ENCODE measurements at regions not wholly inside any gene's neighbourhood (a gene's known extent, or its start where the extent isn't known, plus 50 kb on each side); places are given as distances from the start of the nearest gene placed in this dataset.

DNA sequence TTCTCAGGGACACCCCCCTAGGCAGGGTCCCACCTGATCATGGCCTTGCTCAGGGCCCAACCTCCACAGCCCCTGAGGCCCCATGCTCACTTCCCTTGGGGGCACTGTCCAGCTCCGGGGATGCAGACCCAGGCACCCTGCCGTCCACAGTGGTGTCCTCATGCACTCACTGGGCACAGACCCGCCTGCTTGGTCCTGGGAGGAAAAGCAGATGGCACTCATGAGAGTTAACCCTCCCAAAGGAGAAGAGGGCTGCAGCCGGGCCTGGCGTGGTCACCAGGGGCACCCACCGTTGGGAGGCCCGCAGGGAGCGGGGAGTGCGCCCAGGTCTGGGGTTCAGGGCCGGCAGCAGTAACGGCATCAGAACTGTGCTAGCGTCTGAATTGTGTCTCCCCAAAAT lies 1270.9 kb downstream of the BRD1 start:
- Histone ChIP-seq H3K4me3 (ENCODE audit: low read length) (no peak overlapping the region), H3K9ac (ENCODE audit: low read depth, low read length) (no peak overlapping the region), H3K36me3 (ENCODE audit: insufficient read depth, low read depth, low read length) (no peaks in the 10 kb centered on the region), H3K4me1 (ENCODE audit: insufficient read depth, low read length) (peaks cover 4% of the 10 kb centered on the region; the same call in 1 of the 2 replicates), H3K9me3 (ENCODE audit: insufficient read depth, low read depth, low read length) (no peaks in the 10 kb centered on the region), H3K27me3 (ENCODE audit: insufficient read depth, low read length) (no peaks in the 10 kb centered on the region), H3K27ac (ENCODE audit: low read length) (no peak overlapping the region)

DNA sequence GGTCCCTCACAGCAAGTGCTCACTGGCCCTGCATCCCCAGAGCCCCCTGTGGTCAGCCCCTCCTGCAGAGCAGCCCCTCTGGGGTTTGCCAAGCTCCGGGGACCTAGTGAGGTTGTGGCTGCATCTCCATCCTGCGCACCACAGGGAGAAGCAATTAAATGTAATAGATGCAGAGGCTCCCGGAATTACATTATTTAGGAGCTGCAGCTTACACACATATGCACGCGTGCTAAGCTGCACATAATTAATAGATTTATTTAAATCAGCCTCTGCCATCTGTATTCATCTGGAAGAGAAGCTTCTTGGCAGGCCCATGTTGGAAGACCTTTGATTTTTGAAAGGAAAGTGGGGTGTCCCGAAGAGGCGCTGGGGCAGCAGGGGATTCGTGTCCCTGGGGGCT lies 1271.5 kb downstream of the BRD1 start:
- no peaks in the 10 kb centered on the region for H3K9me3 ChIP-seq (ENCODE audit: insufficient read depth, low read depth, low read length)
- H3K4me3 ChIP-seq (ENCODE audit: low read length): no peak overlapping the region
- H3K27ac ChIP-seq (ENCODE audit: low read length): no peak overlapping the region
- H3K36me3 ChIP-seq (ENCODE audit: insufficient read depth, low read depth, low read length): no peaks in the 10 kb centered on the region
- H3K4me1 ChIP-seq (ENCODE audit: insufficient read depth, low read length): peaks cover 4% of the 10 kb centered on the region; the same call in 1 of the 2 replicates
- H3K9ac ChIP-seq (ENCODE audit: low read depth, low read length): no peak overlapping the region
- H3K27me3 ChIP-seq (ENCODE audit: insufficient read depth, low read length): no peaks in the 10 kb centered on the region

DNA sequence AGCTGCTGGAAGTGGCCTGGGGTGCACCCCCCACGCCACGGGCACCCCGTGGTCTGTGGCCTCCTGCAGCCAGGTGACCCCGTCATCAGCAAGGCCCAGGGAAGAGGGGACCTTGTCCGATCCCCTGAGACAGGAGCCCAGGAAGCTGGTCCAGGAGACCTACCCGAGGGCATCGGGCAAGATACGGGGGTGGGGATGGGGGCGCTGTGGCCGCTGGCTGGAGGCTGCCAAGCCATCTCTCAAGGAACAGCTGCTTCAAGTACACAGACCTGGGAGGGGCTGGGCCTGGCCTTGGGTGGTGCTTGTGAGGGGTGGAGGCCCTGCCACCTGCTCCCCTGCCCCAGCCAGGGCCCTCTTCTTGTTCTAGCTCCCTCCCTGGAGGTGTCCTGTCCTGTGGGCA lies 1272.1 kb downstream of the BRD1 start:
- Histone ChIP-seq H3K27me3 (ENCODE audit: insufficient read depth, low read length) (no peaks in the 10 kb centered on the region), H3K4me3 (ENCODE audit: low read length) (no peak overlapping the region), H3K27ac (ENCODE audit: low read length) (no peak overlapping the region), H3K9me3 (ENCODE audit: insufficient read depth, low read depth, low read length) (no peaks in the 10 kb centered on the region), H3K36me3 (ENCODE audit: insufficient read depth, low read depth, low read length) (no peaks in the 10 kb centered on the region), H3K4me1 (ENCODE audit: insufficient read depth, low read length) (peaks cover 4% of the 10 kb centered on the region; the same call in 1 of the 2 replicates), H3K9ac (ENCODE audit: low read depth, low read length) (no peak overlapping the region)

DNA sequence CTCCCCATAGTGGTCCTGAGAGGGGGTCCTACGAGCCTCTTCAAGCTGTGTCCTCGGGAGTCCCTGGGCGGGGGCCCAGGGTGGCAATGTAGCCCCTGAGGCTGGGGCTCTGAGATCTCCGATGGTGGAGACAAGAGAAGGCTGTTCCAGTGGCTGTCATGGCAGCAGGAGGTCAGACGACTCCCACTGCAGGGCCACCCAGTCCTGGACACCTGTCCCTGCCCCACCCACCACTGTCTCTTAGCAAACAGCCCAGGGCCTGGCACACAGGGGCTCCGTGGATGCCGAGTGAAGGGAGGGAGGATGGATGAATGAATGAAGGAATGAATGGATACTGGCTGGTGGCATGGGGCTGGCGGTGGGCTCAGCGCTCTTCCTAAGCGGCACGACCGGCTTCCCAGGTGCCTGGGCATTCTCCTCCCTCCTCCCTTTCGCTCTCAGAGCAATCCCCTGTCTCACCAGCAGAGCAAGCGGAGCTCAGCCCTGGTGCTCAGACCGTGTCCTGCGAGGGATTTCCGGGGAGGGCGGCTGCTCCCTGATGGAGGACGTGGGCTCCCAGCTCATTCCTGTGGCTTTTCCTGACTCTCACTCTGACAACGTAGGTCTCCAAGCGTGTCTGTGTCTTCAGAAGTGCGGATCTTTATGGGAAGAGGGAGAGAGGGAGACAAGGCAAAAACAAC lies 1272.6 kb downstream of the BRD1 start:
- Histone ChIP-seq H3K27me3 (ENCODE audit: insufficient read depth, low read length) (no peaks in the 10 kb centered on the region), H3K27ac (ENCODE audit: low read length) (no peak overlapping the region), H3K9ac (ENCODE audit: low read depth, low read length) (no peak overlapping the region)

DNA sequence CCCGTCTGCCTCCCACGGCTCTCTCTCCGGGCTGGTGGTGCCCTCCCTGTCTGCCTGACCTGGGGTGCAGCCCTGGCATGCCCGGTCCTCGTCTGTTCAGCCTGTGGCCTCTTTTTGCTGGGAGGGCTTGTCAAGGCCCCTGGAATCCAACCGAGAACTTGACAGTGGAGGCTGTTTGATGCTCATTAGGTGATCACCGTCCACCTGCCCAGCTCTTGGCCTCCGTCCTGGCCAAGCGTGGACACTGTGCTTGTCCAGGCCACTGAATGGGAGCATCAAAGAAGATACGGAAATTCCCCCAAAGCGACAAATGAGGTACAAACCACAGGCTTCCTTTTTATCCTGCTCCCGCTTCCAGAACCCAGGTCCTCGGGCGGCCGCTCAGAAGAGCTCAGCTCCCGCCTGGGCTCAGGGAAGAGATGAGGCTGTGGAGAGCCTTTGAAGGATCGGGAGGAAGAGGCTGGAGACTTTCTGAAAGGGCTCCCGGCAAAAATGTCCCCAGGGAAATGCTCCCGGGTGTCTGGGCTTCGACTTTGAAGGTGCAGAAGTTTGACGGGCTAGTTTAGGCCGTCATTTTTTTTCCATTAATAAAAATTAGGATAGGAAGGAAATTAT lies 1273.9 kb downstream of the BRD1 start:
- H3K36me3 ChIP-seq (ENCODE audit: insufficient read depth, low read depth, low read length): no peaks in the 10 kb centered on the region
- H3K9me3 ChIP-seq (ENCODE audit: insufficient read depth, low read depth, low read length): no peaks in the 10 kb centered on the region
- H3K9ac ChIP-seq (ENCODE audit: low read depth, low read length): no peak overlapping the region
- peaks cover 4% of the 10 kb centered on the region; the same call in 1 of the 2 replicates for H3K4me1 ChIP-seq (ENCODE audit: insufficient read depth, low read length)
- H3K4me3 ChIP-seq (ENCODE audit: low read length): no peak overlapping the region
- no peaks in the 10 kb centered on the region for H3K27me3 ChIP-seq (ENCODE audit: insufficient read depth, low read length)
- no peak overlapping the region for H3K27ac ChIP-seq (ENCODE audit: low read length)

More for the DNA sequence above, 1272.6 kb downstream of the BRD1 start:
- no peak overlapping the region for H3K4me3 ChIP-seq (ENCODE audit: low read length)
- H3K4me1 ChIP-seq (ENCODE audit: insufficient read depth, low read length): peaks cover 4% of the 10 kb centered on the region; the same call in 1 of the 2 replicates
- H3K9me3 ChIP-seq (ENCODE audit: insufficient read depth, low read depth, low read length): no peaks in the 10 kb centered on the region
- no peaks in the 10 kb centered on the region for H3K36me3 ChIP-seq (ENCODE audit: insufficient read depth, low read depth, low read length)

DNA sequence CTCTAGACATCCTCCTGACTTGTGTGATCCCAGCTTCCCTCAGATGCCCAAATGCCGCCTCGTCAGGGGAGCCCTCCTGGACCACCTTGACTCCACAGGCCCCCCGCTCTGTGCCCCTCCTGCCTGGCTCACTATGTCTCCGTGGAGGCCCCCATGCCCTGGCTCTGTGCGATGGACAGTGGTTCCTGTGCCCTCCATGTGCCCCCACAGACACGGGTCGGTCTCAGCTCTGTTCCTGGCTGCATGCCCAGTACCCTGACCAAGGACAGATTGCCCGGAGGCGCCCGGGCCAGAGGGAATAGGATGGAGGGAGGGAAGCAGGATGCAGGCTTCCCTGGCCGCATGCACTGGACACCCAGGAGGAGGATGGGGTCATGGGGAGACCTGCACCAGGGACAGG lies 1274.6 kb downstream of the BRD1 start:
- no peak overlapping the region for H3K4me3 ChIP-seq (ENCODE audit: low read length)
- no peak overlapping the region for H3K27ac ChIP-seq (ENCODE audit: low read length)
- H3K9ac ChIP-seq (ENCODE audit: low read depth, low read length): no peak overlapping the region
- H3K27me3 ChIP-seq (ENCODE audit: insufficient read depth, low read length): no peaks in the 10 kb centered on the region
- H3K9me3 ChIP-seq (ENCODE audit: insufficient read depth, low read depth, low read length): no peaks in the 10 kb centered on the region
- no peaks in the 10 kb centered on the region for H3K36me3 ChIP-seq (ENCODE audit: insufficient read depth, low read depth, low read length)
- H3K4me1 ChIP-seq (ENCODE audit: insufficient read depth, low read length): peaks cover 4% of the 10 kb centered on the region; the same call in 1 of the 2 replicates

DNA sequence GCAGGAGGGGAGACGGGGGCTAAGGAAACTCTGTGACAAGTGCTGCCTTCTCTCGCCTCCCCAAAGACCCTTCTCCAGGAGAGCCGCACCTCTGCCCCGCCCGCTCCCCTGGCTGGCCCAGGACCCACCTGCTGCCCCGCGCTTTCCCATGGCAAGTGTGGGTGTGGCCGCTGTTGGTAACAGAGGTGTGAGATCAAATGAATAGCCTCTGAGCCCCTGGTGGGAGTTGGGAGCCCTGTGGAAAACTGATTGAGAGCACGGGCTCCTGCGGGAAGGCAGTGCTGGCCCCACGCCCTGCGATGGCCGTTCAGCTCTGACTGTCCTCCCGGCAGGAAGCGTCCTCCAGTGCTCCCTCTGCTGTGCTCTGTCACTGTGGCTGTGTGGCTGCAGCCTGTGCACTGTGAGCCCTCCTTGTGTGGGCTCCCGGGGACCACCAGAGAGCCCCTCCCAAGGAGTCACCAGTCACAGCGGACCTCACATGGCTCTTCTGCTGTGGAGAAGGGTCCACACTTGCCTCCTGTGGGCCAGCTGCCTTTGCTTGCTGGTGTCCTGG lies 1275.9 kb downstream of the BRD1 start:
- no peaks in the 10 kb centered on the region for H3K36me3 ChIP-seq (ENCODE audit: insufficient read depth, low read depth, low read length)
- H3K9me3 ChIP-seq (ENCODE audit: insufficient read depth, low read depth, low read length): no peaks in the 10 kb centered on the region
- no peak overlapping the region for H3K9ac ChIP-seq (ENCODE audit: low read depth, low read length)
- H3K4me1 ChIP-seq (ENCODE audit: insufficient read depth, low read length): peaks cover 4% of the 10 kb centered on the region; the same call in 1 of the 2 replicates
- H3K4me3 ChIP-seq (ENCODE audit: low read length): no peak overlapping the region
- H3K27me3 ChIP-seq (ENCODE audit: insufficient read depth, low read length): no peaks in the 10 kb centered on the region
- no peak overlapping the region for H3K27ac ChIP-seq (ENCODE audit: low read length)

DNA sequence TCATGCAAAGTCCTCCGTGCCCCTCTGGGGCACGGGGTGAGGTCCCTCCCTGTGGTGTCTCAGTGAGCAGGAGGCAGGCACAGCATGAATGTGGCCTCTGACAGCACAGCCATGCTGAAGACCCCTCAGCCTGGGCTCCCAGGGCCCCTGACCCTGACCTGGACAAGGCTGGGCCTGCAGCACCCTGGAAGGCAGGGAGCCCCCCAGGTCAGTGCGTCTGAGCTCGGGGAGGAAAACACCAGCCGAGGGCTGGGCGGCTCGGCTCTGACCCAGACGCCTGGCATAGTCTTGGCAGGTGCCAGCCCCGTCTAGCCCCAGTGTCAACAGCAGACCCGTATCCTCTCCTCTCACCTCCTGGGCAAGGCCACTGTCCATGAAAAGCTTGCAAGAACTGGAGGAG lies 1276.6 kb downstream of the BRD1 start:
- no peak overlapping the region for H3K4me3 ChIP-seq (ENCODE audit: low read length)
- no peaks in the 10 kb centered on the region for H3K36me3 ChIP-seq (ENCODE audit: insufficient read depth, low read depth, low read length)
- H3K27me3 ChIP-seq (ENCODE audit: insufficient read depth, low read length): no peaks in the 10 kb centered on the region
- H3K4me1 ChIP-seq (ENCODE audit: insufficient read depth, low read length): peaks cover 4% of the 10 kb centered on the region; the same call in 1 of the 2 replicates
- no peaks in the 10 kb centered on the region for H3K9me3 ChIP-seq (ENCODE audit: insufficient read depth, low read depth, low read length)
- no peak overlapping the region for H3K27ac ChIP-seq (ENCODE audit: low read length)
- H3K9ac ChIP-seq (ENCODE audit: low read depth, low read length): no peak overlapping the region

DNA sequence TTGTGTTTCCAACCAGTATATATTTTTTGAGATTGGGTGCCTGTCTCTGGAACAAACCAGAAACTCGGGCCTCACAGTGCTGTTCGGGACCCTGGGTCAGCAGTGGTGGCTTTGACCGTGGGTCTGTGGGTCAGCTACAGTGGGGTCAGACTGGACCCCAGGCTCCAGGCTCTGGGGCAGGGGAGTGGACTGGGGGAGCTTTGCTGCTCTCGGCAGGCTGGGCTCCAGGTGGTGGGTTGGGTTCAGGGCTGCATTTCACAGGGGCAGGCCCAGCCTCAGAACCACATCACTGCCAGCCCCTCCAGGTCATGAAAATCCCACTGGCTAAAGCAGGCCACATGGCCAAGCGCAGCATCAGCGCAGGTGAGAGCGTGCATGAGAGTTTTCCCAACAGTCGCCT lies 1279.3 kb downstream of the BRD1 start:
- H3K9me3 ChIP-seq (ENCODE audit: insufficient read depth, low read depth, low read length): no peaks in the 10 kb centered on the region
- H3K9ac ChIP-seq (ENCODE audit: low read depth, low read length): no peak overlapping the region
- no peaks in the 10 kb centered on the region for H3K4me1 ChIP-seq (ENCODE audit: insufficient read depth, low read length)
- H3K27me3 ChIP-seq (ENCODE audit: insufficient read depth, low read length): no peaks in the 10 kb centered on the region
- H3K36me3 ChIP-seq (ENCODE audit: insufficient read depth, low read depth, low read length): no peaks in the 10 kb centered on the region
- H3K27ac ChIP-seq (ENCODE audit: low read length): no peak overlapping the region
- no peak overlapping the region for H3K4me3 ChIP-seq (ENCODE audit: low read length)

DNA sequence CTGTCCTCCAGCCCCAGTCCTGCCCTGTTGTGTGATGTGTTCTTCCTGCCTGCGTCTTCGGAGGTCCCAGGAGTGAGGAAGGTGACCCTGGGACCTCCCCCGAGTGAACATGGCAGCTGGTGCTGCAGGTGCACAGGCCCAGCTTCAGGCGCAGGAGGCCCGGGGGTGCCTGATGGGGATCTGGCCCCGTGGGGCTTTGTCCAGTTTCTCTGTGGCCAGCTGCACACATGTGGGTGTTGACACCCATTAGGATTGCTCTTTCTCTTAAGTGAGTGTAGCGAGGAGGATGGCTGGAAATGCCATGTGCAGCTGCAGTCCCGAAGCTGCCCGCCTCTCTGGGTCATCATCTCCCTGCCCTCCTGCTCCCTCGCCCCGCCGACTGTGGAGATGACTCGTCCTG lies 1279.7 kb downstream of the BRD1 start:
- H3K27ac ChIP-seq (ENCODE audit: low read length): no peak overlapping the region
- H3K9ac ChIP-seq (ENCODE audit: low read depth, low read length): no peak overlapping the region
- H3K4me3 ChIP-seq (ENCODE audit: low read length): no peak overlapping the region
- H3K4me1 ChIP-seq (ENCODE audit: insufficient read depth, low read length): no peaks in the 10 kb centered on the region
- H3K27me3 ChIP-seq (ENCODE audit: insufficient read depth, low read length): no peaks in the 10 kb centered on the region
- no peaks in the 10 kb centered on the region for H3K9me3 ChIP-seq (ENCODE audit: insufficient read depth, low read depth, low read length)
- no peaks in the 10 kb centered on the region for H3K36me3 ChIP-seq (ENCODE audit: insufficient read depth, low read depth, low read length)

DNA sequence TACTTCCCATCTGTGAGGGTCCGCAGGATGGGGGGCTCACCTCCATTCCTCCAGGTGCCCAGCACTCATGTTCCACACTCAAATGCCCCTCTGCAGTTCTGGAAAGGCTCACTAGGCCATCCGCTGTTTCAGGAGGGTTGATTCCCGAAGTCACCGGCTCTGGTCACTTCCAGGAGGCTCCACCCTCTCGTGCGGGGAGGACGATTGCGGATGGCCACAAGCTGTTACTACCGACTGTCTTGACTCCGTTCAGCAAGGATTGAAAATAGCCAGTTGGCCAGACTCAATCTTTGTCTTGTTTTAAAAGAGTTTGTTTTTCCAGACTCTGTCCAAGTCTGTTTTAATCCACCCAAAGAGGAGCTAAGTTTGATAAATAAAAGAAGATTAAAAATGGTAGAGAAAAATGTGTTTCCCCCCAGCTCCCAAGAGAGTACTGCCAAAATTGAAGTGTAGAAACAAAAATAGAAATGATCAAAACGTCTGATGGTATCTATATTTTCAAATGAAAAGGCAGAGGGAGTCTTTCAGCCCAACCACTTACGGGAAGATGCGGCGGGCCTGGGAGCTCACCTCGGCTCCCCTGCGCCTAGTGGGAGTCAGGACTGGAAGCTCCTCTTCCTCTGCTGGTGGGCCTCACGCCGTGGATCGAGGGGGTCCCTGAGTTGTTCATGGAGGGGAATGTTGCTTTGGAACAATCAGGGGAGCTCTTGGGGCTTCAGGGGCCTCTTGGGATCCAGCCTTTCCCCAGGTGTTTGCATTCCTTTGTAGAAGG lies 1280.8 kb downstream of the BRD1 start:
- Histone ChIP-seq H3K4me3 (ENCODE audit: low read length) (no peak overlapping the region), H3K36me3 (ENCODE audit: insufficient read depth, low read depth, low read length) (no peaks in the 10 kb centered on the region), H3K27ac (ENCODE audit: low read length) (no peak overlapping the region), H3K9ac (ENCODE audit: low read depth, low read length) (no peak overlapping the region), H3K9me3 (ENCODE audit: insufficient read depth, low read depth, low read length) (no peaks in the 10 kb centered on the region), H3K27me3 (ENCODE audit: insufficient read depth, low read length) (no peaks in the 10 kb centered on the region), H3K4me1 (ENCODE audit: insufficient read depth, low read length) (no peaks in the 10 kb centered on the region)

Data from iPS-20b (cell line).